GM18907 (cell line): ENCODE measurements at regions not wholly inside any gene's neighbourhood (a gene's known extent, or its start where the extent isn't known, plus 50 kb on each side); places are given as distances from the start of the nearest gene placed in this dataset.

Experiments used
- ATAC-seq: cut with Tn5 transposase; IDR thresholded peaks from one replicate; pipeline ENCODE4 v1.9.1; 2021; ENCODE audit warnings: mild to moderate bottlenecking, moderate library complexity; ENCODE audit not compliant: unreplicated experiment

DNA sequence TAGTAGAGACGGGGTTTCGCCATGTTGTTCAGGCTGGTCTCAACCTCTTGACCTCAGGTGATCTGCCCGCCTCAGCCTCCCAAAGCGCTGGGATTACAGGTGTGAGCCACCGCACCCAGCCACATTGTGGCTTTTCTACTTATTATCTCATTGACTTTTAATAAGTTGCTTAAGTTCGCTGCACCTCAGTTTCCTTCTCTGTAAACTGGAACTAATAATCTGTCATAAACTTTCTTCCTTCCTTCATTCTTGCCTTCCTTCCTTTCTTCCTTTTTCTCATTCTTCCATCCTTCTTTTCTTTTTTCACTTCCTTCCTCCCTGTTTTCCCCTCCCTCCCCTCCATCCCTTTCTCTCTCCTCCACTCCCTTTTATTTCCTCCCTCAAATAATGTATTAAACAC is 192.2 kb downstream of the MAF start:
- no peak for ATAC-seq

DNA sequence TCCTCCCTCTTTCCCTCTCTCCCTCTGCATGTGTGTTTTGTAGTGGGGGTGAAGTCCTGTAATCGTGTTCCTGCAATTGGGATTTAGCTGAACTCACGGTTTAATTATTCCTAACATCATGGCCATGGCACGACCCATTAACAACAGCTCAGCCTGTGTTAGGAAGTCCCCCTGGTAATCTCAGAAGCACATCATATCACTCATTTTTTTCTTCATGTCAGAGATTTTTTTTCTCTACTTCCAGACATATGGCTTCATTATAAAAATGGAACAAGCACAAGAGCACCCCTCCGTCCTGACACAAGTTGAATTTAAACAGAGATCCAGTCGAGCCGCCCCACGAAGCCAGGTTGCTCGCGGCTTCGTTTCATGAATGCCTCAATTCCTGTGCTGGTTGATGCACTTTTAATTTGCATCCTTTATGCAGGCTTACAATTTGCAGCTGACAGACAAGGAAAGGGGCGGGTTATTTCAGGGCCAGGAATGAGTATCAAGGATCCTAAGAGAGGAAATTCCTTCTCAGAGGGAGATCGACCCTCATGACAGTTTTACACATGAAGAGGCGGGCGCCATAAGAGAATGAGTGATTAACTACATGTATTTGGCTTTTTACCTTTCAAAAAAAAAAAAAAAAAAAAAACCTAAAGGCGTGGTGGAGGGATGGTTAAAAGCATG is 192.9 kb downstream of the MAF start:
- no peak for ATAC-seq

GRCh38 chr16:79407005-79407404 is 193.5 kb downstream of the MAF start:
- ATAC-seq: no peak

DNA sequence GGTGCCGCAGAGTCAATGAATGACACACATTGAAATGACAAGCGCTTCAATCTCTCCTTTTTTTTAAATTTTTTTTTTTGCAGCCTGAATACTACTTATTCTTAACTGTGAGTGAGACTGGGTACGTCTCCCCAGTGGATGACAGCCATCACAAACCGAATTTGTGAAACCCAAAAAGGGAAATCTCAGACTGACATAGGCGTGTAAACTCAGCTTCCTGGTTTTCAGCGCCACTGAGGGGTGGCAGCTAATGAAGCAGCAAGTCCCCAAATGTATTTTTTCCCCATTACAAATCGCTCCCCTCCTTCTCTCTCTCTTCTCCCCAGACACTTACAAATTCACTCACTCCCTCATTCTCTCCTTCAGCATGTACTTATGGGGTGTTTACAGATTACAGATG is 196.0 kb downstream of the MAF start:
- ATAC-seq: no peak

GRCh38 chr16:79403534-79403933 is 197.0 kb downstream of the MAF start:
- no peak for ATAC-seq

DNA sequence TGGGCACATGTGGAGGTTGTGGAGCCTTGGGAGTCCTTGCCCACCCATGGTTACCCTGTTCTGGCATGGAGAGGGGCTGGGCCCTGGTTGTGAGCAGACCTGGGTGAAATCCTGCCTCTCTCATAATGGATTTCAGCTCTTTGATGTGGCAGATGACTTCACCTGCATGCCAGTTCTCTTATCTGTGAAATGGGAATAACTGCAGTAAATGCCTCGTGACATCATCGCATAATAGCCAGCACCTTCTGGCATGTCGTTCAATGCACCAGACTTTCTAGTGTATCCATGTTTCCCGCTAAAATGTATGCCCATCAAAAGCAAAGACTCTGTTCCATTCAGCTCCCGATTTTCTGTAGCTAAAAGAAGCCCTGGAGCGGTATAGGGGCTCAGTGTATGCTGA is 197.6 kb downstream of the MAF start:
- ATAC-seq: no peak

GRCh38 chr16:79402356-79402755 is 198.2 kb downstream of the MAF start:
- no peak for ATAC-seq

DNA sequence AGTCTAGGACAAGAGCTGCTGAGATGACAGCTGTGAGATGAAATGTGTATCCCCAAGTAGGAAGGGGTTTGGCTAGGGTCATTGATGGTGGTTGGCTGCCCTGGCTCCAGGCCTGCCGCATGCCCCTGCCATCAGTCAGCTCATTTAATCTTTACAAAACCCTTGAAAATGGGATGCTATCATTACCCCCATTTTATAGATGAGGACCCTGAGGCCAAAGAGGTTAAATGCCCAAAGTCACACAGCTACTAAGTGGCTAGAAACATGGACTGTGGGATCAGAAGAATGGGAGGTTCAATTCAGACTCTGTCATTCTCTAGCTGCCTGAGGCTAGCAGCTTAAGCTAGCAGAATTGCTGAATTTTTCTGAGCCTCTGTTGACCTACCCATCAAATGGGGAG is 198.8 kb downstream of the MAF start:
- ATAC-seq: no peak

DNA sequence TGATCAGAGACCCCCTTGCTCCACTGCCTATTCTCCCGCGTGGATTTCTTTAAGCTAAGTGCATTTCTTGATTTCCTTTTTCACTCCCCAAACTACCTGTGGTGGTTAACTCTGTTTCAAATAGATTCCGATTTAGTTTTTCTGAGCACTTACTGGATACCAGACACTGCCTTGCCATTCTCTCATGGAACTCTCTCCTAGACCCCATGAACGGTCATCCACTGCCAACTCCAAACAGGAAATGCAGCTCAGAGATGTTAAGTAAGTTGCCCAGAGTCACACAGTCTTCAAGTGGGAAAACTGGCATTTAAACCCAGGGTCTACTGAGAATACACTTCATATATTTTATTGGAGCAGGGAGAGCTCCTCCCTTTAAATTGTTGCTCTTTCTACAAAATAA is 199.4 kb downstream of the MAF start:
- no peak for ATAC-seq

DNA sequence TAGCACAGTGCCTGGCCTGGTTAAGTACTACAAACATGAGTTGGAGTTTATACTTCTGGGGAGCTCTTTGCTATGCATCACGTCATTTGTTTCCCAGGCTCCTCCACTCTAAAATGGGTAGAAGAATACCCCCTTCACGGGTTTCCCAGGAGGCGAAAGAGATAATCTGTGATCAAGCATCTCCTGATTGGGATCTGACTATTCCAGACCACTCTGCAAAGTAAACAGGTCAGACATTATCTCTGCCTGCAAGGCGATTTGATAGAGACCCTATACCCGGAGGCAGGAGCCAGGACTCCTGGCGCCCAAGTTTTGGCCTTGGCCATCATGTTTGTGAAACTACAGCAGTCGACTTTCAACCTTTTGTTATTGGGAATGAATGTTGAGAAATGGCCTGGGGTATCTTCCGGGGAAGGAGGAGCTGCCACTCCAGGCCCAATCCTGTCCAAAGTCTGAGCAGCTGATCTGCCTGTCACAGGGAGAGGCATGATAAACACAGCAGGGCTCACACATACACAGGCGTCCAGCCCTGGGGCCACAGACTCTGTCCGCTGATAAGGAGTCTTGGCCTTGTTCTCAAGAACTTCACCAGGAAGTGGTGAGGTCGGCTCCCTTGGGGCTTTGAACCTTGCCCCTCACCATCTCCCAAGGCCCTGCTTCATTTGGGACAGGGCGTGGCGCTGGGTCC is 199.9 kb downstream of the MAF start:
- no peak for ATAC-seq

DNA sequence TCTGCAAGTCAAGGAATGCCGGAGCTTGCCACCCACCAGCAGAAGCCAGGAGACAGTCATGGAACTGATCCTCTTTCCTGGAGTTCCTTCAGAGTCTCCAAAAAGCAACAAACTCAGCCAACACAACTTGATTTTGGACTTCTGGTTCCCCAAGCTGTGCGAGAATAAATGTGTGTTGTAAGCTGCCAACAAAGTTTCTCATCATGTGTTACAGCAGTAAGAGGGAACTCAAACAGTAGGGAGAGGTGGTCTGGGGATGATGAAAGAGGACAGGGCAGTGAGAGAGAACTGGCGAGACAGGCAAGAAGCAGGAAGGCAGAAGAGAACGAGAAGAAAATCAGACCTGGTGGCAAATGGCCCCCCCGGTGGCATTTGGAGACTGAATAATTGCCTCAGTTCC is 204.9 kb downstream of the MAF start:
- ATAC-seq: no peak

- no peak for ATAC-seq
These were observed 206.3 kb downstream of the MAF start for GRCh38 chr16:79394206-79394605.

GRCh38 chr16:79393564-79393963 is 207.0 kb downstream of the MAF start:
- ATAC-seq: no peak

DNA sequence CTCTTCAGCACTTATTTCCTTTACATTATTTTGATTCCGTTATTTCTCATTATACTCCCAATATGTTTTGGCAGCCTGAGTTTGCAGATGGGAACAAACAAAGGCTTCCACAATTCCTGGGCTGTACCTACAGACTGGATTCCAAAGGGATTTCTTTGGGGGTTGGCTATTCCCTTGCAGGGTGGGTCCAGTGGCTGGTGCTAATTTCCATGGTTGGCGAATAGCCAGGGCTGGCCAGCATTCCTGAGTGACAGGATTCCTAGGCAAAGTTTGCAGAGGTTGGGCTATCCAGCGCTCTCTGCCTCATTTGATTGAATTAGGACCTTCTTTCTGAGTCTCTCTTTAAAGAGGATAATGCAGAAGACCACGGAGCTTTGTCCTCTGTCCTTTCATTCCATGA is 207.4 kb downstream of the MAF start:
- ATAC-seq: no peak

DNA sequence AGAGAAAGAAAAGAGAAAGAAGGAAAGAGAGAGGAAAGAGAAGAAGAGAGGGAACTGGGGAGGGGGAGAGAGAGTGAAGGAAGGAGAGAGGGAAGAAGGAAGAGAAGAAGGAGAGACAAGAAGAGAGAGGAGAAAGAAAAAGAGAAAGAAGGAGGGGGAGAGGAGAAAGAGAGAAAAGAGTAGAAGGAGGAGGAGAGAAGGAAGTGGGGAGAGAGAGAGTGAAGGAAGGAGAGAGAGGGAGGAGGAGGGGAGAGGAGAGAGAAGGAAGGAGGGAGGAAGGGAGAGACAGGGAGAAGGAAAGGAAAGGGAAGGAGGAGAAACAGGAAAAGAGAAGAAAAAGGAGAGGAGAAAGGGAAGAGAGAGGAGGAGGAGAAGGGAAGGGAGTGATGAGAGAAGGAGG is 208.5 kb downstream of the MAF start:
- ATAC-seq: no peak

- ATAC-seq: no peak
These were observed 209.1 kb downstream of the MAF start for GRCh38 chr16:79391395-79391794.

- ATAC-seq: no peak
These were observed 210.0 kb downstream of the MAF start for GRCh38 chr16:79390481-79391051.

- no peak for ATAC-seq
These were observed 212.1 kb downstream of the MAF start for GRCh38 chr16:79388396-79388795.

DNA sequence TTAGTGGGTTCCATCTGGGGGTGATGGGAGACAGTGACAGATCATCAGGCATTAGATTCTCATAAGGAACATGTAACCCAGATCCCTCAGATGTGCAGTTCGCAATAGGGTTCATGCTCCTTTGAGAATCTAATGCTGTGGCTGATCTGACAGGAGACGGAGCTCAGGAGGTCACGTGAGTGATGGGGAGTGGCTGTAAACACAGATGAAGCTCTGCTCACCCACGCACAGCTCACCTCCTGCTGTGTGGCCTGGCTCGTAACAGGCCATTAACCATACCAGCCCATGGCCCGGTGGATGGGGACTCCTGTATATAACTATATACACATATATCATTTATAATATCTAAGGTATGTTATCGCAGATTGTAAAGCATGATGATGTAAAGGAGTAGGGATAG is 214.2 kb downstream of the MAF start:
- ATAC-seq: no peak

DNA sequence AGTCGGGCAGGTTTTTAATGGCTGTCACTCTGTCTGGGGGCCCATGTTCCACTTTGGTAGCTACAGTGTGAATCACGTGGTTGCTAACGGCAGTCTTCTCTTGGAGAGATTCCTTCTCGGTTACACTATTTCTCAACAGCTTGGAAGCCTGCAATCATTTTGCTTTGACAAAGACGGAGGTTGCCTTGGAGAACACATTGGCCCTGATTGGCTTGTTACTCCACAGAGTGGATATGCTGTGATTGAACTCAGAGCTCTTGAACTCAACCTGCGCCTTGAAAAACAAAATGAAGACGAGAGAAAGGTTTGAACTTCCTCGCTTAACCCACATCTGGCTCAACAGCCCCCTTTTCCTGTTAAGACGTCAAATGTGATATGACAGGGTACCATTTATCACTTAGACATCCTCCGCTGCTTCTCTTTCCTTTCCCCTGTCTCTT is 218.9 kb downstream of the MAF start:
- no peak for ATAC-seq

DNA sequence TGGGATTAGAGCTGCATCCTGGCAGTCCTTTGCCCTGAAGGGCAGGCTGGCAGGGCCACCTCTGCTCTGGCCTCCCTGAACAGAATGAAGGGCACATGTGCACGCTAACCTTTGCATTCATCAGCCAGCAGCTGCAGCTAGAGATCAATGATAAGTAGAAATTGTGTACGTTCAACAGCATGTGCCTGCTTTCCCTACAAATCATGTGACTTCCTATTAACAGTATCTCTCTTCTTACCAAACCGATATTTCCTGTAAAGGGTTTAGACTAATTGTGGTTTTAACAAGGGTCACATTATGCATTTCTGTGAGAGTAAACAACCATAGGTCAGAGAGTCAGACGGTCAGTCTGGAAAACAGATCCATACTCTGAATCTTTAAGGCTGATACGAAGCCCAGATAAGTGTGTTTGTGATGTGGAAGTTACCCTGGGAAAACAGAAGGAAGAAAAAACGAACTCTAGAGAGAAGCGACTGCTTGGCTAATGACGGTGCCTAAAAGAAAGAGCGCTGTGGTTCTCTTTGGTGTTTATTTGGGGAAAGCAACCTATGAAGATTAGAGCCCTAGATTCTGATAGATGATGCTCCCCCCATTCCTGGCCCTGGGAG is 219.4 kb downstream of the MAF start:
- ATAC-seq: no peak

DNA sequence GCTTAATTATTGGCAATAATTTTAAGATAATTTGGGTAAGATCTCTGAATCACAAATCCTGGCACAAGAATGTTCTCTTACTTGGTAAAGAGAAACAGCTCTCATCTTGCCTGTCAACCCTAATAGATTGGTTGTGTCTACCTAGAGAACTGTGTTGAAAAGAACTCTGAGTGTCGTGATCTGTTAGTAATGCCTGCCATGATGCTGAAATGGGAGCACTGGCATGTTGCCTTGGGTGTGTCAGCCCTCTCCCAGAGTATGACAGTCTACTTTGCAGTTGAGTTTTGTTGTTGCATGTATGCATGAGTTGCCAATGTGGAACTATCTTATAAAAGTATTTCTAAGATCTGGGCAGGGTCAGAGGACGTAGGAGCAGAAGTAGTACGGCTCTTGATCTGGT is 221.4 kb downstream of the MAF start:
- ATAC-seq: no peak
